Inflammatory macrophage treated with lipopolysaccharide for 4 hours (primary cell): ENCODE measurements at regions not wholly inside any gene's neighbourhood (a gene's known extent, or its start where the extent isn't known, plus 50 kb on each side); places are given as distances from the start of the nearest gene placed in this dataset.

Experiments
- DNase-seq: peaks from one replicate; pipeline ENCODE4 v3.0.0-alpha.2; 2020

GRCh38 chr3:106728315-106729098, 648.7 kb upstream of the CCDC54 start:
- DNase-seq: no peak

DNA sequence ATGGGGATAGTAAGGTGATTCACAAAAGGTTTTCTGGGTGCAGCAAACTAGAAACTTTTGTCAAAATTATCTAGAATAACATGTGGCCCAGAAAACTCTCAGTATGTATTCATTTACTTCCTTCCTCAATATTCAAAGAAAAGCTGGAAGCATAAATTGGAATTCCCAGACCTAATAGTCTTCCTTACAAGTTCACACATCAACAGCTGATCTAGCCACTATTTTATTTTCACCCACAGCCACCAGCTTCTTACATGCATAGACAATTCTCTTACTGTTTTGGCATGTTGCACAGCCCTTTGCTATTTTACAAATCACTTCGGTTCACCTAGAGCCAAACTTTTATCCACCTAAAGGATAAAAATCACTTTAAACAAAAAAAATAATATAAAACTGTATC, 647.8 kb upstream of the CCDC54 start:
- DNase-seq: no peak

GRCh38 chr3:106731230-106731629, 646.0 kb upstream of the CCDC54 start:
- no peak for DNase-seq

DNA sequence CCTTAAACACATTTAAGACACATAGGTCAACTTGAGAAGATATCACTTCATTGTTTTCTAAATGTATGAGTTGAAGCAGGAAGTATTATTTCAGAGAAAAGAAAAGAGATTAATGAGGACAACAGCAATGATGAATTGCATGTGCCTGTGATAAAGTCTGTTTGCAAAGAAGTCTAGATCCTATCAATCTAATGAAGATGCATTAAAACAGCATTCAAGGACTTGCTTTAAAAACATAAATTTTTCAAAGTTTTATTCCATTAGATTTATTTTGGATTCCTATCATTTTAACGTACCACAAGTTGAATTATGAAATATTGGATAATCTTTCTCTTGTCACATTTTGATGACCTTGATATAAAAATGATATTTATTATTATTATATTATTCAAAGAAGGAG, 642.5 kb upstream of the CCDC54 start:
- DNase-seq: no peak

GRCh38 chr3:106737265-106737664, 640.0 kb upstream of the CCDC54 start:
- no peak for DNase-seq

GRCh38 chr3:106740116-106740515, 637.1 kb upstream of the CCDC54 start:
- DNase-seq: no peak

DNA sequence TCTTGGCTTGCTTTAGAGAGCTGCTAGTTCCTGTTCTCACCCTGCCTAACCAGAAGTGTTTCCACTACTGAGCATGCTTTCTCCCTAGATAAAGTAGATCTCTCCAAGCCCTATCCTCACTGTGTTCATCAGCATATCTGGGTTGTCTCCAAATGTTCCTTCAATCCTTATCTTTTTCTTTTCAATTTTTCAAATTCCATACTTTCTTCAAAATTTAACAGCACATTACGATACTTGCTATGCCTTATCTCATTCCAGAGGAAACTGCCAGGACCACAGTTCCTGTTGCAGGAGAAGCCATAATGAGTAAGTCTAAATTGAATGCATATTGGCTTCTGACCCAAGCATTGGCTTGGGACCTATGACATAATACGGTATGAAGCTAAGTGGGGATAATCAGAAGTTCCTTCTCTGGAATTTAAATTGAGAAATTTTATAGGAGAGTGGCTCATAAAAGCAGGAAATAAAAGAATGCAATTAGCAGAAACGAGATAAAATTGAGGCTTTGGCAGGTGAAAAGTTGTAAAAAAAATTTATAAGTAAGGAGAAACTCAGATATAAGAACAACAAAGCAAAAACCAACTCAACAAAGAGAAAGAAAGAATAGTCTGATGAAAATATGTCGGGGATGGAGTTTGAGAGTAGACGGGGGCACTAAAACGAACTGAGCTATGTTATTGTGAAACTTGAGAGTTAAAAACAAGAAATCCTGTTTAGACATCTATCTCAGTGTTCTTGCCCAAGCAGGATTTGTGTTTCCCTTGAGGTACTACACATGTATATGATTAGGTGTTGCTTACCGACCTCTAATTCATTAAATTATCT, 631.7 kb upstream of the CCDC54 start:
- no peak for DNase-seq

- no peak for DNase-seq
Observed at GRCh38 chr3:106746286-106746685, 631.0 kb upstream of the CCDC54 start.

GRCh38 chr3:106748472-106749262, 628.6 kb upstream of the CCDC54 start:
- DNase-seq: no peak

DNA sequence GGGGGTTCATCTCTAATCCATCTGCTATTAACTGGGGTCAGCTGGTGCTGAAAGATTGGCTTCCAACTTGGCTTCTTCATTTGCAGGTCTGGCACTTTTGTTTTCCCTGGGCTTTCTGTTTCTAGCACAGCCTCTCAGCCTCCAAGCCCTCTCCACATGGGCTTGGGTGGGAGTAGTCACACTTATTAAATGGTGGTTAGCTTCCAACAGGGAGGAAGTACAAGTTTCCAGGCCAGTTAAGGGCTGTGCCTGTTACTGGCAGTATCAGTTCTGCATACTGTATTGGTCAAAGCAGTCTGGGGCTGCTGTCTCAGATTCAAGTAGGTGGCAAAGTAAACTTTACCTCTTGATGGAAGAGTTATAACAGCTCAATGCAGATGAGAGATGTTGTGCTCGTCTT, 627.1 kb upstream of the CCDC54 start:
- no peak for DNase-seq

DNA sequence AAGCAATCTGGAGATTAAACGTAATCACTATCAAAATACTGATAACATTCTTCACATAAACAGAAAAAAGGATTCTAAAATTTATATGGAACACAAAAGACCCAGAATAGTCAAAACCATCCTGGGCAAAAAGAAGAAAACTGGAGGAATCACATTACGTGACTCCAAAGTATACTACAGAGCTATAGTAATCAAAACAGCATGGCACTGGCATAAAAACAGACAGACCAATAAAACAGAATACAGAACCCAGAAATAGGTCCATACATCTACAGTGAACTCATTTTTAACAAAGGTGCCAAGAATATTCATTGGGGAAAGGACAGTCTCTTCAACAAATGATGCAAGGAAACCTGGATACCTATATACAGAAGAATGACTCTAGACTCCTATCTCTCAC, 621.9 kb upstream of the CCDC54 start:
- DNase-seq: no peak

DNA sequence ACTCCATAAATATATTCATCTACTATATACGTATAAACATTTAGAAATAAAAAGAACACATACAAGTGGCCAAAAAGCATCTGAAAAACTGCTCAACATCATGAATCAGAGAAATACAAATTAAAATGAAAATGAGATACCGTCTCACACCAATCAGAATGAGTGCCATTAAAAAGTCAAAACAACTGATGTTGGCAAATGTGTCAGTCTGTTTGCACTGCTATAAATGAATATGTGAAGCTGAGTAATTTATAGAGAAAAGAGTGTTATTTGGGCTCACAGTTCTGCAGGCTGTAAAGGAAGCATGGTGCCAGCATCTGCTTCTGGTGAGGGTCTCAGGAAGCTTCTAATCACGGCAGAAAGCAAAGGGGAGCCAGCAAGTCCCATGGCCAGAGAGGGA, 620.3 kb upstream of the CCDC54 start:
- no peak for DNase-seq

DNA sequence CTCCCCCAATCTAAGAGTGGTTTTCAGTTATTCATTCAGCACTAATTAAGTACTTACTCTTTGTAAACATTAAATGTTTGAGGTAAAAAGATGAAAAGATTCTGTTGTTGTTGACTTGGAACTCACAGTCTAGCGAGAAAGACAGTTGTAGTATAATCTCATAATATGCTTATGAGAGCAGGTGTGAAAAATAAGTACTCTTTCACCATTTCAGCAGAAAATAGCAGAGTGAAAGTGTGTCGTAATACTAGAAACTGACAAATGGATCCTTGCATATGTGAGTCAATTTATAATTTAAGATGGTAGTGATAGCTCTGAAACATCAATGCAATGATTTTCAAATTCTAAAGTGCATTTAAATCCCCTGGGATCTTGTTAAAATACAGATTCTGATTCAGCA, 618.8 kb upstream of the CCDC54 start:
- DNase-seq: no peak

DNA sequence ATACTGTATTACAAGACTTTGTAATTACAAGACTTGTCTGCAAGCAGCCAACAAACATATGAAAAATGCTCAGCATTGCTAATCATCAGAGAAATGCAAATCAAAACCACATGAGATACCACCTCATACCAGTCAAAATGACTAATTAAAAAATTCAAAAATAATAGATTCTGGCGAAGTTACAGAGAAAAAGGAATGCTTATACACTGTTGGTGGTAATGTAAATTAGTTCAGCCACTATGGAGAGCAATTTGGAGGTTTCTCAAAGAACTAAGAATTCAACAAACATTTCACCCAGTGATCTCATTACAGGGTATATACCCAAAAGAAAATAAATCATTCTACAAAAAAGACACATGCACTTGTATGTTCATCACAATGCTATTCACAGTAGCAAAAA, 617.5 kb upstream of the CCDC54 start:
- DNase-seq: no peak

DNA sequence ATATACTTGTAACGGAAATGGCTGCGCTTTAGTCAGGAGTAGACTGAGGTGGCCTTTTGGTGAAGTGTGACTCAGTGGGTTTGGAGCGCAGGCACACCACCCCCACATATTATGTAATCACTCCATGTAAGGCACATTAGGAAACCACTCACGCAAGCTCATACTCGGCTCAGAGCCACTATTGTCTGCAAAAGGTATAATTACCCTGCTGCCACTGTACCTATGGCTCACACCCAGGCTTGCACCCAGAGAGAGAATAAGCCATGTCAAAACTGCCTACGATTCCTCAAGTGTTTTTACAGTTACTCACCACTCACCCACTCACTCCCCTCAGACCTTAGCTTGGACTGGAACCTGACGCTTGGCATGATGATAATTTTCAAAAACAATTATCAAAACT, 611.9 kb upstream of the CCDC54 start:
- no peak for DNase-seq

DNA sequence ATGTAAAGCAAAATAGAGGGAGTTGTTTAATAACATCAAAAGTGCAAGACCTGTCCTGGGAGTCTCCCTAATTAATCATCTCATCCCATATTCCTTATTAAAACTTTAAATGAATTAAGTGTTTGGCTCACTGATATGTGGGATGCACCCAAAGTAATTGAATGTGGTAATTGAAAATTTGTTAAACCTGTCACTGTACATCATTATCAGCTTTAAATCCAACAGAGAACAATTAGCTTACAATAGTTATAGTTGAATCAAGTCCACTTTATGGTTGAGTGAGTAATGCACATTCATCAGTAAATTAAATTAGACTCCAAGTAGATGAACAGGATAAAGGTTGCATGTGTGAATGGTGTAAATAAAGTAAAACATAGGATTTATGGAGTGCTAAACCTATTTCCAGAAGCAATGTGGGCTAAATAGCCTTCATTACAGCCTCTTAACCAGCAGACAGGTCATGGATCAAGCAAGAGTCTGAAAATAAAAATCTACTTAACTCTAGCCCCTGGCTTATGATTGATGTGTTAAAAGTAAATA, 608.2 kb upstream of the CCDC54 start:
- DNase-seq: no peak

DNA sequence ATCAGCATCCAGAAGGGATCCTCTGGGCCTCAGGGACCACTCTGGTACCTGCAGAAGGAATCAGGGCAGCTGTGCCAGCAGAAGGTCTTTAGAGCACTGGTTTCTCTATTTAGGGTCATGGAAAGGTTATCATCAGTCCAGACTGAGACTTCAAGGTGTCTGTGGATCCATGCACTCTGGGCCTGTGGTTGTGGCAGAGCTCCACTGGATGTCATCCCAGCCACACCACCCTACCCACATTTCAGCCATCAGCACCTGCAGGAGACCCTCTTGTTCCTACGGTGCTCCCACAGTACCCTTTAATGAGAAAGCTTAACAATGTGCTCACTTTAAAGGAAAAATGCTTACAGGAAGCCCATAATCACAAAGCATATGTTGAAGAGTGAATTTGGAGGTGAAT, 603.4 kb upstream of the CCDC54 start:
- no peak for DNase-seq

DNA sequence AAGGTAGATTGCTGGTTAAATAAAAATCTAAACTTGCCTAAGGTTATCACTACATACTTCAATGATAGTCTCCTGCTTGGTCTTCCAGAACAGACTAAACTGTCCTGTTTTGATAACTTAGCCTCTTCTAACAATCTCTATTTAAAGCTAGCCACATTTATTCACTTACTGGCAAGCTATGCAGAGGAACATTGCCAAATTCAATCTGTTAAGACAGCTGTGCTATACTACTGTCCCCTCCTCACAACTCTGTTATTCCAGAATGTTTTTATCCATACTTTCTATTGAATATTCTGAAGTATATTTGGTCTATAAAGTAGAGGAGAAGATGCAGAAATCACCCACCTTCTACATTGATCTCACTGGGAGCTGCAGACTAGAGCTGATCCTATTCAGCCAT, 594.0 kb upstream of the CCDC54 start:
- no peak for DNase-seq

- no peak for DNase-seq
Observed at GRCh38 chr3:106789276-106789675, 588.0 kb upstream of the CCDC54 start.

- no peak for DNase-seq
Observed at GRCh38 chr3:106792716-106793115, 584.5 kb upstream of the CCDC54 start.

DNA sequence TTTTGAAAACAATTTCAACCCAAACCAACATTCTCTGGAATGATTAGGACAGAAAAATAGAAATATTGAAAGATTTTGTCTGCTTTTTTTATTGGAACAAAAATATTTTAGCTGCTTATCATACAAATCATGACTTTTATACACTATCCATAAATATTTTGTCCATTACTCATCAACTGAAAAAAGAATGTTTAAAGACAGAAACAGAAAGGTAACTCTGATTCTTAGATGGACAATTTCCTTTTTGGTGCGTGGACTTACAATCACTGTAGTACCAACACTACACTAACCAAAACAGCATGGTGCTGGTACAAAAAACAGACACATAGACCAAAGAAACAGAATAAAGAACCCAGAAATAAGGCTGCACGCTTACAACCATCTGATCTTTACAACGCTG, 582.8 kb upstream of the CCDC54 start:
- no peak for DNase-seq

- DNase-seq: no peak
Observed at GRCh38 chr3:106795553-106795952, 581.7 kb upstream of the CCDC54 start.

GRCh38 chr3:106797461-106797860, 579.8 kb upstream of the CCDC54 start:
- no peak for DNase-seq
